Prostate gland (tissue), 2 donors: ENCODE measurements at regions not wholly inside any gene's neighbourhood (a gene's known extent, or its start where the extent isn't known, plus 50 kb on each side); places are given as distances from the start of the nearest gene placed in this dataset.

ENCODE experiments used
- DNase-seq: peaks from one replicate; pipeline ENCODE4 v3.0.0-alpha.2; 2019; ENCODE audit warnings: low spot score
- H3K27ac ChIP-seq, 2 donors: fragments of 200-600 bp; sonication (generic); 2 replicates each; pipeline ENCODE4 v1.5.1; 2017 to 2019
- H3K27me3 ChIP-seq: fragments of 200-600 bp; sonication (generic); replicated peaks from 2 replicates; pipeline ENCODE4 v1.5.1; 2019; ENCODE audit not compliant: insufficient read depth
- H3K36me3 ChIP-seq, 2 donors: fragments of 200-600 bp; sonication (generic); 1 replicate in 1 of 2; 2 replicates in 1 of 2; pipeline versions ENCODE4 v1.5.1 to v1.8.1; 2017 to 2019
- H3K4me1 ChIP-seq: fragments of 200-600 bp; sonication (generic); replicated peaks from 2 replicates; pipeline ENCODE4 v1.5.1; 2019
- H3K4me3 ChIP-seq, 2 donors: fragments of 200-600 bp; sonication (generic); 2 replicates each; pipeline ENCODE4 v1.5.1; 2017 to 2019
- H3K9me3 ChIP-seq: fragments of 200-600 bp; sonication (generic); 2 replicates; pipeline ENCODE4 v1.5.1; 2017
- CTCF ChIP-seq, 4 experiments: fragments of 200-600 bp in 2 of 4; fragments of 450-650 bp in 2 of 4; sonication (generic) in 2 of 4; IDR thresholded peaks; 1 replicate in 3 of 4; 2 replicates in 1 of 4; pipeline ENCODE4 v1.5.1; 2016 to 2019; ENCODE audit warnings: antibody characterized with exemption in 4 of 4, mild to moderate bottlenecking in 2 of 4, moderate library complexity in 2 of 4
- POLR2A ChIP-seq: fragments of 450-650 bp; IDR thresholded peaks from one replicate; pipeline ENCODE4 v1.6.1; 2016; ENCODE audit warnings: antibody characterized with exemption, mild to moderate bottlenecking
- POLR2AphosphoS5 ChIP-seq: sonication (generic); formaldehyde crosslinking; IDR thresholded peaks from one replicate; pipeline ENCODE4 v1.6.1; 2017; ENCODE audit warnings: antibody characterized with exemption
- WGBS: methylation state at CpG from one replicate; pipeline ENCODE4 v1.1.5; 2018; 5-methylcytosine and 5-hydroxymethylcytosine counted together
- intact Hi-C: fragments of 100-400 bp; cut with DNase I; formaldehyde crosslinking; loops from one replicate; pipeline ENCODE4 v1.14.2; 2022

GRCh38 chr16:65937455-65937854, 429.0 kb upstream of the CDH5 start:
- intact Hi-C loops, result no loop called here
- H3K36me3 ChIP-seq, result no peaks in the 10 kb centered on the region
- DNase-seq, result no peak
- H3K4me1 ChIP-seq, result no peaks in the 10 kb centered on the region
- no peaks in the 10 kb centered on the region for H3K9me3 ChIP-seq
- TF ChIP-seq POLR2A, result no peak
- H3K27ac ChIP-seq, result no peak overlapping the region
- no peak overlapping the region for H3K4me3 ChIP-seq
- H3K27me3 ChIP-seq, result no peaks in the 10 kb centered on the region
- WGBS, result 91% methylated on average over 1 of the region's 1 CpG

GRCh38 chr16:65936096-65936495, 430.4 kb upstream of the CDH5 start:
- Histone ChIP-seq H3K27ac (no peak overlapping the region), H3K4me1 (no peaks in the 10 kb centered on the region), H3K36me3 (no peaks in the 10 kb centered on the region), H3K27me3 (no peaks in the 10 kb centered on the region), H3K4me3 (no peak overlapping the region), H3K9me3 (no peaks in the 10 kb centered on the region)
- intact Hi-C loops, result no loop called here
- TF ChIP-seq POLR2AphosphoS5 (no peak), CTCF (IDR thresholded peaks at IDR 0.05) (no peak), POLR2A (no peak)
- WGBS, result 65% methylated on average over 2 of the region's 2 CpGs
- no peak for DNase-seq

- intact Hi-C loops, result no loop called here
- no peak for DNase-seq
- H3K27me3 ChIP-seq, result no peaks in the 10 kb centered on the region
- H3K4me1 ChIP-seq, result no peaks in the 10 kb centered on the region
- 100% methylated on average over 3 of the region's 3 CpGs for WGBS
- no peaks in the 10 kb centered on the region for H3K36me3 ChIP-seq
- no peak for TF ChIP-seq CTCF (IDR thresholded peaks at IDR 0.05)
- no peak for TF ChIP-seq POLR2AphosphoS5
- TF ChIP-seq POLR2A, result no peak
- H3K4me3 ChIP-seq, result no peak overlapping the region
- H3K27ac ChIP-seq, result no peak overlapping the region
- no peaks in the 10 kb centered on the region for H3K9me3 ChIP-seq
These were observed 432.0 kb upstream of the CDH5 start for GRCh38 chr16:65934443-65934842.

GRCh38 chr16:65933703-65934102, 432.8 kb upstream of the CDH5 start:
- TF ChIP-seq POLR2A (no peak), POLR2AphosphoS5 (no peak), CTCF (IDR thresholded peaks at IDR 0.05) (no peak)
- Histone ChIP-seq H3K4me3 (no peak overlapping the region), H3K36me3 (no peaks in the 10 kb centered on the region), H3K27ac (no peak overlapping the region), H3K9me3 (no peaks in the 10 kb centered on the region), H3K27me3 (no peaks in the 10 kb centered on the region), H3K4me1 (no peaks in the 10 kb centered on the region)
- intact Hi-C loops, result no loop called here
- 76% methylated on average over 4 of the region's 4 CpGs for WGBS
- no peak for DNase-seq

GRCh38 chr16:65932350-65933072, 434.0 kb upstream of the CDH5 start:
- intact Hi-C loops, result no loop called here
- Histone ChIP-seq H3K27ac (no peak overlapping the region), H3K36me3 (no peaks in the 10 kb centered on the region), H3K27me3 (no peaks in the 10 kb centered on the region), H3K4me1 (no peaks in the 10 kb centered on the region), H3K9me3 (no peaks in the 10 kb centered on the region), H3K4me3 (no peak overlapping the region)
- no peak for TF ChIP-seq POLR2A
- TF ChIP-seq CTCF (IDR thresholded peaks at IDR 0.05), result no peak
- TF ChIP-seq POLR2AphosphoS5, result no peak
- WGBS, result 65% methylated on average over 7 of the region's 7 CpGs
- no peak for DNase-seq
